Heart left ventricle (tissue), 13 donors: ENCODE measurements at regions not wholly inside any gene's neighbourhood (a gene's known extent, or its start where the extent isn't known, plus 50 kb on each side); places are given as distances from the start of the nearest gene placed in this dataset.

Source experiments
- CTCF ChIP-seq, 12 donors: fragments of 200-600 bp; sonication (generic) in 4 of 12; IDR thresholded peaks; one replicate each; pipeline versions ENCODE4 v1.5.0 to v1.8.0; 2018 to 2022; ENCODE audit warnings: antibody characterized with exemption in 12 of 12, mild to moderate bottlenecking in 5 of 12
- POLR2A ChIP-seq, 2 donors: fragments of 450-650 bp; IDR thresholded peaks; one replicate each; pipeline ENCODE4 v1.6.1; 2017; ENCODE audit warnings: antibody characterized with exemption in 2 of 2, mild to moderate bottlenecking in 2 of 2, moderate library complexity in 2 of 2
- donor health status: ischemic (EF 13 %, LVEDD 7.1; RV severe dilation, severe dysfunction).
- donor health status: DM: no; HTN: yes; CAD: no.
- donor health status: DM: no; HTN: no; CAD: no.
- donor health status: ischemic (EF 25% LVEDD 6.9; RV normal size, moderate dysfunction).
- donor health status: ischemic (EF 25% LVEDD 5.7; RV mildly dilated, moderate dysfunction).
- donor health status: ischemic (EF 35%, LVEDD 5.7; RV mildly dilated, moderate dysfunction).
- donor health status: nonischemic (EF 11% LVEDD 7.7; RV severe dilation, severe dysfunction).
- donor health status: DM: yes; HTN: yes; CAD: no.
- donor health status: PGD.
- donor health status: ischemic (EF 29% LVEDD 5.4; RV normal size, mild dysfunction).
- donor health status: nonischemic (EF 23%, LVEDD 6.1; RV moderate dilation, normal function).

DNA sequence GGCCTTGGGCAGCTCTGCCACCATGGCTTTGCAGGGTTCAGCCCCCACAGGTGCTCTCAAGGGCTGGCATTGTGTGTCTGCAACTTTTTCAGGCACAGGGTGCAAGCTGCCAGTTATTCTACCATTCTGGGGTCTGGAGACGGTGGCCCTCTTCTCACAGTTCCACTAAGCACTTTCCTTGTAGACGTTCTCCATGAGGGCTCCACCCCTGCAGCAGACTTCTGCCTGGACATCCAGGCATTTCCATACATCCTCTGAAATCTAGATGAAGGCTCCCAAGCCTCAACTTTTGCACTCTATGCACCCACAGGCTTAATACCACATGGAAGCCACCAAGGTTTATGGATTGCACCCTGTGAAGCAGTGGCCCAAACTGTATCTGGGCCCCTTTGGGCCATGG lies 91.0 kb upstream of the RND3 start:
- TF ChIP-seq CTCF (IDR thresholded peaks at IDR 0.05) (no peak), POLR2A (IDR thresholded peaks at IDR 0.05) (no peak)
